HG03520 (cell line): ENCODE measurements at regions not wholly inside any gene's neighbourhood (a gene's known extent, or its start where the extent isn't known, plus 50 kb on each side); places are given as distances from the start of the nearest gene placed in this dataset.

Experiments used
- ATAC-seq: cut with Tn5 transposase; IDR thresholded peaks from one replicate; pipeline ENCODE4 v1.9.1; 2021; ENCODE audit warnings: mild to moderate bottlenecking, moderate library complexity; ENCODE audit not compliant: unreplicated experiment

DNA sequence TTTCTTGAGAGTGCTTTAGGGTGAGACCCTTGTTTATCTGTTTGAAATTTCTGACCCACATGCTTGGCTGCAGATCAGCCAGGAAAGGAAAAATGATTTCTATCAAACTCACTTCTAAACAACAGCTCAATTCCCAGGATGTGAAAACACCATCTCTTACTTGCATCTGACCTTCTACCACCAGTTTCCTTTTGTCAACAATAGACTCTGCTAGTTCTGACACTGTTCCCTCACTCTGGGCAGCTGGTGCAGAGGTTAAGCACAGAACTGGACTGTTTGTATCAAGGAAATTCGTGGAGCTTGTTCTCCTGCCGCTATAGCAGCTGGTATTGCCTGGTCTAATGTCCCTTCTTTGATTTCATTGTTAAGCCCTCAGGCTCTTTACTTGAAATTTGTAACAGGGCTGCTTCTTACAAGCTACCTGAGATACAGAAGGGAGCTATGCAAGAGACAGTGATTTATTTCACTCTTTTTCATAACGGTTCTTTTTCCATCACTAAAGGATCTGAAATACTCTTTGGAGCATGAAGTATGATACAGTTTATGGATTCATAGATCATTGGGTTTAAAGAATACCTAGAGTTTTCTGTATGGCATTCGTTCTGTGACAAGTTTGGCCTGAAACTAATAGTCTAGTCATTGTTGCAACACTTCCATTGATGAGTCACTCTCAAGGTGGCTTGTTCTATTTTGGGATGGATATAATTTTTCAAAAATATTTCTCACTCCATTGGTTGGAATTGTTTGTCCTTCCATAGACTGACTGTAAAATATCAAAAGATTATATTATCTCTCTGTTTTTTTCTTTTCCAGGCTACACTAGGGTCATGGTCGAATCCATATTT, 178.2 kb upstream of the ZC3H12C start:
- ATAC-seq, result peak; percentile 53

DNA sequence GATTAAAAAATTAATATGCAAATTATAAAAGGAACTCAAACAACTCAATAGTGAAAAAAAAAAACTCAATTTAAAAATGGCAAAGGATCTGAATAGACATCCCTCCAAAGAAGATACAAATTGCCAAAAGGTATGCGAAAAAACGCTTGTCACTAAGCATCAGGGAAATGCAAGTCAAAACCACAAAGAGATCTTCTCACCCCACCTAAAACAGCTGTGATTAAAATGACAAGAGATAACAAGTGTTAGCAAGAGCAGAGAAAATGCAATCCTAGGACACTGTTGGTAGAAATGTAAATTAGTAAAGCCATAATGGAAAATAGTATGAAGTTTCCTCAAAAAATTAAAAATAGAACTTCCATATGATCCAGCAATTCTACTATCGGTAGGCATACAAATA, 166.3 kb upstream of the ZC3H12C start:
- no peak for ATAC-seq

DNA sequence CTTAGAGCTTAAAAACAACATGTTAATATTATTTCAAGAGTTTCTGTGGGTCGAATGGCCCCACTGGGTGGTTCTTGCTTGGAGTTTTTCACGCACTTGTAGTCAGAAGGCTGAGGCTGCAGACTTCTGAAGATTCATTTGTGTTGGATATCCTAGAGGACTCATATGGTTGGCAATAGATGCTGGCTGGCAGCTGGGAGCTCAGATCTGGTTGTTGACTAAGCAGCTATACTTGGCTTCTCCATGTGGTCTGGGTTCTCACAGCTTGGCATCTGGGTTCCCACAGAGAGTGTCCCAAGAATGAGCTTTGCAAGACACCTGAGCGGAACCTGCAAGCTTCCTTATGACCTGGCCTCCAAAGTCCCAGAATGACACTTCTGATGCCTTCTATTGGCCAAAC, 163.9 kb upstream of the ZC3H12C start:
- ATAC-seq, result no peak

DNA sequence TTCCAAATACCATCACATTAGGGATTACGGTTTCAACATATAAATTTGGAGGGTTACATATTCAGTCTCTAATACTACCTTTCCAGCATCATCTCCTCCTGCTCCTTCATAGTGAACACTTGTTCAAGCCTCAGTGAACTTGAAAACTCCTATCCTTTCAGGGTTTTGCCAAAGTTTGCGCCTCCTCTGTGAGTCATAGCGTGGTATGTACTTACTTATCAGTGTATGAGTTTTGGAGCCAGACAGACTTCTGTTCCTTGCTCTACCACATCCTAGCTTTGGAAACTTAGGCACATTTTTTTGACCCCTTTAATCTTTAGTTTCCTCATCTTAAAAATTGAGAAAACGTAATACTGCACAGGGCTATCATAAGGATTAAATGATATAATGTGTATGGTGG, 160.1 kb upstream of the ZC3H12C start:
- no peak for ATAC-seq

DNA sequence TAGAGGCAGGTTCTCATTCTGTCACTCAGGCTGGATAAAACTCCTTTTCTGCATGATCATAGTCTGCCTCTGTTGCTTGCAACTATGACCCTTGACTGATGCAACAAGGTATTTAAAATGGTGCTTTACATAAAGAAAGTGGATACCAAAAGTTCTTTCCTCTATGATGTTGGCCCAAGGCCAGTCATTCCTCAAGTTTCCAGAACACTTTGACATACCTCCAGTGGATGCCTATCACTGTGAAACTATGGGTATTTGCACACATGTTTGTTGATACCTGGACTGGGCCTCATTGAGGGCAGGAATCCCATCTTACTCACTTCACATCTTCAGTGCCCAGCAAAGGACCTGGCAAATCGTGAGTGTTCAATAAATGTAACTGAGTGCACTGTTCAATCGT, 159.0 kb upstream of the ZC3H12C start:
- ATAC-seq, result no peak

DNA sequence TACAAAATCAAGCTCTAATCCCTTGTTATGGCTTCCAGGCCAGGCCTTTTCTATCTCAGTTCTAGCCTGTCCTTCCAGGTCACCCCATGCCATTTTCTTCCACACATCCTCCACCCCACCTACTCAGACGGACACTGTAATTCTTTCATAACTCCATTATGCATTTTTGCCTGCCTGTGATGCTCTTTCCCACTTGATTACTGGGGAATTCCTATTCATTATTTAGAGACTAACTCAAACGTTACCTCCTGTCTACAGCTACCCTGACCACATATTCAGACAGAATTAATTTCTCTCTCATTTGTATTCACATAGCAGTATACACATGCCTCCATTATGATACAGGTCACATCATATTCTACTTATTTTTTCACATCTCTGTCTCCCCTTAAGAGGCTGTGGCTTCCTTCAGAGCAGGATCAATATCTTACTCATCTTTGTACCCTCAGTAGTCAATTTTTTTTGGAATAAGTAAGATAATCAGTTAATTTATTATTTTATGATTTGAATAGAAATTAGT, 156.5 kb upstream of the ZC3H12C start:
- no peak for ATAC-seq

DNA sequence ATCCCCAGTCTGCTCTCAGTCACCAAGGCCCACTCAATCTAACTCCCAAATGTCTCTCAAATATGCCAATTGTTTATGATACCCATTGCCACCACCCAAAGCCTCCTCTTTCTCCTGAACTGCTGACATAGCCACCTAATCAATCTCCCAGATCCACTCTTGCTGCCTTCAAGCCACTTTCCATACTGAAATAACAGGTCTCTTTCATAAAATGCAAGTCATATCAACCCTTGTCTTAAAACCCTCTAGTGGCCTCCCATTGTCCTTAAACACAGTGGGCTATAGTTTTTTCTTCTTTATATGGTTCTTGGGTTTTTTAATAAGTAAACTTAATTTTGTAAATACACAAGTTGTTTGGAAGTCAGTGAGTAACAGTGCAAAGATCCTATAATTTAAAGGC, 155.2 kb upstream of the ZC3H12C start:
- no peak for ATAC-seq

DNA sequence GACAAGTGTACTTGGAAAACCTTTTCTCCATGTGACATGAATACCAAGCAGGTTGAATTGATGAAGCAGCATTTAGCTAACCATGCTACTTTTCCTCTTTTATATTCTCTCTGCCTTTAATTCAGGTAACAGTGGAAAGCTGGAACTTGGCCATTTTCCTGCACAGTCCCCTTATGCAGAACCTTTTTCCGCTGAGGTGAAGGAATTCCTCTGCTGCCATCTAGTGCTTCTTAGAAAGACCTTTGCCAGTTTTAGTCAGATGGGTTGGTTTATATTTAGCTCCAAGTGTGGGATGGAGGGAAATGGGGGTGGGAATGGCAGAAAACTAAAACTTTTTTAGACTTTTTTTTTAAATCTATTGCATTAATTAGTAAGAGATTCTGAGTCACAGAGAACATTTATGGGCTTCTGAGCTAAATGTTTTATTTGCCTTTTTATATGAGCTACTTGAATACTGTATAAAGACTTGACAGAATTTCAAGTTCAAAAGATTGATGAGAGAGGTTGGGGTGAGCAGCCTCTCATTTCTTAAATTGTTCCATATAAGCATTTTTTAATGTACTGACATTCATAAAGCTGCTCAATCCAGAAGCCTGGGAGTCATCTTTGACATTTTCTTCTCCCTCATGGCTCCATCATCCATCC, 153.9 kb upstream of the ZC3H12C start:
- ATAC-seq, result no peak

DNA sequence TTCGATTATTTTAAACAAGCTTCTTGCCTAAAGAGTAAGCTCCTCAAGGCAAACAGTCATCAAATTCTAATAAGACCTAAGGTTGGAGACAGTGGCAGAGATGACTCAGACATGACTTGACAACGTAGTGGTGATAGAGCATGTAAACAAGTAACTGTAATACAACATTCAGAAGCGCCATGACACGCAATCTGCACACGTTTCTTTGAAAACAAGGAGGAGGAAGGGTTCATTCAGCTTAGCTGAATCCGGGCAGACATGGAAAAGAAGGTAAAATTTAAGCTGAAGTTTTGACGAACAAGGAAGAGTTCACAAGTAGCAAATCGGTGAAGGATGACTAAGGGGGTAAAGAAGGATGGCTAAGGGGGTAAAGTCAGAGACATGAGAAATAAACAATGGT, 152.4 kb upstream of the ZC3H12C start:
- ATAC-seq, result peak; percentile 47

DNA sequence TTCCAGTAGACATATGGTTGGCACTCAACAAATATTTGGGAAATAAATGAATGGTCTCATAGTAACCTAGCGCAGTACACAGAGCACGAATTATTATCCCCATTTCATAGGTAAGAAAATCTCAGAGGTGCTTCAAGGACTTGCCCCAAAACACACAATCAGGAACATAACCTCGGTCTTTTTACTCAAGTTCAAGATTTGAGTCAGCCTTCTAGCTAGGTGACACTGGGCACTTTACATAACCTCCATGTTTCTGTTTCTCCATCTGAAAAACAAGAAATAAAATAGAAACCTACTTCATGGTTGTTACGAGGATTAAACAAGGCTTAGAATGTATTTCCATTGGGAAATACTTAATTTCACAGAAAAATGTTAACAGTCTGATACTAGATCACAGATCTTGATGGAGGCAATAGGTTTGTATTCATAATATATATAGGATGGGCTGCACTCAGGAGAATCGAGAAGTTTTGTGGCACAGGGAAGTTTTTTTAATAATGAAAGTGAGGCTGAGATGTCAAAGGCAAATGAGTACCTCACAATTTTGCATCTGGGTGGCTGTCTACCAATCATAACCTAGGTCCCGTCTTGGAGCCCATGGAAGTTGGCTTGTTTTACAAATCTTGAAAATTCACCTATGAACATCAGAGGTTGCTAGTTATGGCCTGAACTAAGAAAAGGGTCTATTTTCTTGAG, 147.4 kb upstream of the ZC3H12C start:
- ATAC-seq, result peak; percentile 66

DNA sequence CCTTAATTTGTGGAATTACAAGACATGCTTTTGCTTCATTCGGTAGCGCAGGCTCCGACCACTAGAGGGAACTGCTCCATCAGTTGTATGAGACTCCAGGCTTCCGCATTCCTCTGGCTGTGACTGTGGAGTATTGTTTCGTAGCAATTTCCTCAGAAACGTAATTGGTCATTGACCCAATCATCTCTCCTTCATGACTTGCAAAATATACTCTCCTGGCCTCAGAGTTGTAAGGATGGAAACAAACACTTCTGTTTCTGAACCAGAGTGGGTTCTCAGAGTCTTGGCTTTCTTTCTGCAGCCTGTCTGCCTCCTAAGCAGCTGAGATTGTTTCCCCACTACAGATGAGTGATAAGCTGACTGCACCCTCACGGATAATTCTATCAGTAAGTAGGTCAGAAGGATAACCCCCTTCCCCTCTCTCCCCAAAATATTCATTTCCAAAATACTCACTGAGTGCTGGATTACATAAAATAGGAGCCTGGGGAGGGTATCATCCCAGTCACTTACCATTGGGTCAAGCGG, 146.8 kb upstream of the ZC3H12C start:
- peak; percentile 83 for ATAC-seq

DNA sequence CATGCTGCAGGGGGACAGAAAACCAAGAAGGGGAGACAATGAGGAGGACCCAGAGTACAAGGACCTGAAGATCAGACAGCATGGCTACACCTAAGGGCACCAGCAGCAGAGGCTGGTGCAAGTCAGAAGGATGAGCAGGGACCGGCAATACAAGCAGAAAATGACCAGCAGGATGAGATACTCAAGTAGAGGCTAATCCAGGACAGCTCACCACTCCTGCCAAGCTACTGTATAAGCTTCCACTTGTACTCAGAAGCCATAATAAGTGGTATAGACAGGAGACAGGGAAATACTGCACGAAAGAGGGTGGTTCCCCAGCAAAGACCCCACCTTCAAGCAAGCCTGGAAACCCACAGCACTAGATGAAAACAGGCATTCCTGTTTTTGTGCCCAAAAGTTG, 138.7 kb upstream of the ZC3H12C start:
- ATAC-seq, result no peak

DNA sequence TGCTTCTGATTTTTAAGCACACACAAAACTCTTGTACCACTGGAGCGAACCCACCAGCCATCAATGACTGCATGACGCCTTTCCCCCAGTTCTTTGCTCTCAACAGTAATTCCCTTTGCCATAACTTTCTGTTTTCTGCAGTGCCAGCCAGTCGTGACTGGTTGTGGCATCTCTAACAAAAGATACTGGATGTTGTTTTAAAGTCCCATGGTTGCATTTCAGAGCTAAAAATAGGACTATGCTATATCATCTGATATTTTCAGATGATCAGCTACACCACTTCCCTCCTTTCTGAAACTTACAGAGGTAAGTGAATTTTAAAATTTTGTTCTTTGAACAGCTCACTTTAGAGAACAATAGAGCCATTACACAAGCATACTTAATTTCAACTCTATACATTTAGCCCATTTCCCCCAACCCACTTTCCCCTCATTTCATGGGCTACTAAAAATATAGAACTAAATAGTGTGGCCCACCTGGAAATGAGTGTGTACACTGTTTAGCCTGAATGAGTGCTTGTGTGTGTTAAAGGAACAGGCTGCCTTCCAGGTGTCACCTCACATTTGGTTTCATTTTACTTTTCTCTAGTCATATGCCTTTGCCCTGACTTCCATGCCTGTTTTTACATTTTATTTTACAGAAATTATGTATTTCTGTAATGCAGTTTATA, 136.9 kb upstream of the ZC3H12C start:
- peak; percentile 75 for ATAC-seq

DNA sequence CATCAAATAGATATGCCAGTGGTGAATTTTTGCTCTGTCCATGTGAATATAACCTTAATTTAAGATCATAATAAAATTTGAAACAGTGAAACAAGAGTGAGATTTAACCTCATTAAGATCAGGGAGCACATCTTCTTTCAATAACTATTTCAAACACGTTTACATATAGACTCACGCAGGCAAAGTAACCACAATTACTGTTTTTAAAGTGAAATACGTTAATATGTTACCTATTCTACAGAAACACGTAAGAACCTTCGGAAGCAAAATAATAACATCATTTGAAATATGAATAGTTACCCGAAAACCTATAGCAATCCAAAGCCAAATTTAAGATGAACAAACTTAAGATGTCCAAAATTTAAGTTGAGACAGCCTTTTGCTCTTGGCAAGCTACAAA, 136.2 kb upstream of the ZC3H12C start:
- ATAC-seq, result no peak

DNA sequence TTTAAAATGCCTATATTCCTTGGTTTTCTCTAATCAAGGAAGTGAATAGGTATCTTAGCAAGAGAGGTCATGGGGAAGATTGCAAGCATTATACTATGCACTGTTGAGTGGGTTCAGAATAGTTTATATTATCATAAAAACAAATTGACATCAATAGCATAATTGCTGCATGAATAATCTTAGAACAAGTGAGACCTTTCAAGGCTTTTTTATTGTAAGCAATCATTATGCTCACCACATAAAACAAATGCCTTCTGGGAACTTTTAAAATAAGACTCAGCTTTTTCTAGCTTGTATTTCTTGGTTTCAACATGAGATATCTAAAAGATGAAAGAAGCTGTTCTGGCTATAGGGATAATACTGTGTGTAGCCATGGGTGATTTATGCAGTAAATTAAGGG, 135.6 kb upstream of the ZC3H12C start:
- ATAC-seq, result no peak

DNA sequence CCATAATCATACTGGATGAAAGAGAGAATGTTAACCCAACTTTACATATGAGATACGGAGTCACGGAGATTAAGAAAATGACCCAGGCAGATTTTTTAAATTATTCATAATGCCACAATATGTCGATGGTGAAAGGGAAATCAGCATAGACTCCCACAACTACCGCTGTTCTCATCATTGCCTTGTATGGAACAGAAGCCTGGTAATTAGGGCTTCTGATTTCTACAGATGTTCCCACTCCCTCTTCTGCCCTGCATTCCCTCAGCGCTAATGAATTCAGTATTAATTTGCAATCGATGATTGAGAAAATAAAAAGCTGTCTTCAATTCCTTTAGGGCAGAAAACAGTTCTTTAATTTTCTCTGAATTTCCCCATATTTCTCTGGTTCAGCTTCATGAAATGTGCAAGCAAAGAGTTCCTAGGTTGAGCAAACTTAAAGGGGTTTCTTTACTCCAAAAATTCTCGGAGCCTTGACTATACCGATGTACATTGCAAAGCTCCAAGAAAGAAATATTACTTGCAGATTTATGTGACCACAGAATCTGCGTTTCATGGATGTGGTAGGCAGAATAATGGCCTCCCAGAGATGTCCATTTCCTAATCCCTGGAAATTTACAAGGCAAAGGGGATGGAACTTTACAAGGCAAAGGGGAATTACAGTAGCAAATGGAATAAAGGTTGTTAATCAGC, 134.9 kb upstream of the ZC3H12C start:
- no peak for ATAC-seq

DNA sequence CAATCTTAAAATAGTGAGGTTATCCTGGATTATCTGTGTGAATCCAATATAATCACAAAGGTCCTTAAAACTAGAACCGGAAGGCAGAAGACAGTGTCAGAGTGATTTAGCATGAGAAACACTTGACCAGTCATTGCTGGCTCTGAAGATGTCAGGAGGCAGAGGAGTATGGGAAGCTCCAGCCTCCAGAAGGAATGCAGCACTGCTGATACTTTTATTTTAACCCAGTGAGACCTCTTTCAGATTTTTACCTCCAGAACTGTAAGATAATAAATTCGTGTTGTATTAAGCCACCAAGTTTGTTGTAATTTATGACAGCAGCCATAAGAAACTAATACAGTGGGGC, 134.4 kb upstream of the ZC3H12C start:
- ATAC-seq, result no peak

DNA sequence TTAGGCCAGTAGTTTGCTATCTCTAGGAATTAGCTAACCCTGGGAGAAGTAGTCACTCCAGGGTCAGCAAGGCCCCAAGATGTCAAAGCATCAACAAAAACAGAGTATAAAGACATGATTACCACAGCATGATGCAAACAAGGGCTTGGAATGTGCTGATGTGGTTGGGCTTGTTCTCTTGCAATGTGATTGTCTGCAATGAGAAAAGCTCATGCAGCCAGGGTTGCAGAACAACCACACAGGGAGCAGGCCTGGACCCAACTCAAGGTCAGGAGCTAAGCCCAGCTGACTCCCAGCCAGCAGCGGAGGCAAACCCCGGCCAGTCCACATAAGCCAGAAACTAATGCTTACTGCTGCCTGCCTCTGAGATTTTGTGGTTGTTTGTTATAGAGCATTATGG, 132.4 kb upstream of the ZC3H12C start:
- no peak for ATAC-seq

DNA sequence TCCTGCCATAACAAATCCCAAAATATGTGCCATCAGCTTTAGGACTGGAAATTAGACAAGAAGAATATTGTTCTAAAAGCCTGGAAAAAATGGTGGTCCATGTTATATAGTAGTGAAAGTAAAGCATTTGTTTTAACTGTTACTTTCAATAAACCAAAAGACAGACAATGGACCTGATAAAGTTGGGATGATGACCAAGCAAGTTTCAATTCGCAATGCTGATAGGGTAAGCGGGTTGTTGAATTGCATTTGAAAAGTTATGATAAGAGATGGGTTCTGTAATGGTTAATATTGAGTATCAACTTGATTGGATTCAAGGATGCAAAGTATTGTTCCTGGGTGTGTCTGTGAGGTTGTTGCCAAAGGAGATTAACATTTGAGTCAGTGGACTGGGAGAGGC, 131.9 kb upstream of the ZC3H12C start:
- no peak for ATAC-seq

DNA sequence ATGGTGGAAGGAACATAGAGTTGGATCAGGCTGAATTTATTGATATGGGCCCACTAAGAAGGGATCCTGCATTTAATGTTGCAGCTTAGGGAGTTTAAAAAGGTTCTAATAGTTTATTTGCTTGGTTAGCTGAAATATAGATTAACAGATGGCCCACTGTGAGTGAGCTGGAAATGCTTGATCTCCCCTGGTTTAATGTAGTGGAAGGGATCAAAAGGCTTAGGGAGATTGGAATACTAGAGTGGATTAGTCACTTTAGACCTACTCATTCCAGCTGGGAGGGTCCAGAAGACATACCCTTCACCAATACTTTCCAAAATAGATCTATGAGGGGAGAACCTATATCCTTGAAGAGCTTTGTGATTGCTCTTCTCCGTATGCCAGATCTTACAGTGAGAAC, 130.1 kb upstream of the ZC3H12C start:
- no peak for ATAC-seq

DNA sequence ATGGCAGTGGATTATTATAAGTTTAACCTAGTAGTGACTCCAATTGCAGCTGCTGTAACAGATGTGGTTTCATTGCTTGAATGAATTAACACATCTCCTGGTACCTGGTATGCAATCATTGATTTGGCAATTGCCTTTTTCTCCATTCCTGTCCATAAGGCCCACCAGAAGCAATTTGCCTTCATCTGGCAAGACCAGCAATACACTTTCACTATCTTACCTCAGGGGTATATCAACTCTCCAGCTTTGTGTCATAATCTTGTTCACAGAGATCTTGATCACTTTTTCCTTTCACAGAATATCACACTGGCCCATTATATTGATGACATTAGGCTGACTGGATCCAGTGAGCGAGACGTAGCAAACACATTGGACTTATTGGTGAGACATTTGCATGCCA, 128.7 kb upstream of the ZC3H12C start:
- ATAC-seq, result no peak
